Lung (tissue), 11 donors: ENCODE measurements at regions not wholly inside any gene's neighbourhood (a gene's known extent, or its start where the extent isn't known, plus 50 kb on each side); places are given as distances from the start of the nearest gene placed in this dataset.

ENCODE experiments used
- ATAC-seq: fragments of 200-7000 bp; cut with Tn5 transposase; one replicate; pipeline ENCODE4 v1.9.1; 2020; ENCODE audit warnings: moderate number of reproducible peaks; ENCODE audit not compliant: insufficient read depth, low FRiP score
- DNase-seq, 3 donors: peaks; one replicate each; pipeline ENCODE4 v3.0.0-alpha.2; 2013 to 2017
- H3K27ac ChIP-seq, 2 donors: one replicate each; pipeline ENCODE4 v1.5.1; 2013; ENCODE audit warnings: mild to moderate bottlenecking in 2 of 2, moderate library complexity in 2 of 2, control low read depth in 1 of 2, inconsistent platforms in 1 of 2, low read depth in 1 of 2, low read length in 1 of 2
- H3K27me3 ChIP-seq, 3 donors: one replicate each; pipeline ENCODE4 v1.5.1; 2013; ENCODE audit warnings: low read length in 2 of 3; ENCODE audit not compliant: control insufficient read depth in 3 of 3, insufficient read depth in 3 of 3
- H3K36me3 ChIP-seq, 4 donors: one replicate each; pipeline ENCODE4 v1.5.1; 2013; ENCODE audit warnings: low read length in 4 of 4, mild to moderate bottlenecking in 1 of 4, moderate library complexity in 1 of 4; ENCODE audit not compliant: control insufficient read depth in 4 of 4, insufficient read depth in 4 of 4
- H3K4me1 ChIP-seq, 5 donors: one replicate each; pipeline ENCODE4 v1.5.1; 2013; ENCODE audit warnings: low read length in 5 of 5, mild to moderate bottlenecking in 2 of 5, moderate library complexity in 1 of 5; ENCODE audit not compliant: control insufficient read depth in 5 of 5, insufficient read depth in 5 of 5
- H3K4me3 ChIP-seq: one replicate; pipeline ENCODE4 v1.5.1; 2013; ENCODE audit warnings: mild to moderate bottlenecking, control low read depth, moderate library complexity
- H3K9ac ChIP-seq, 2 donors: one replicate each; pipeline ENCODE4 v1.5.1; 2013; ENCODE audit warnings: low read length in 2 of 2, control low read depth in 1 of 2; ENCODE audit not compliant: insufficient read depth in 1 of 2
- H3K9me3 ChIP-seq, 4 donors: one replicate each; pipeline ENCODE4 v1.5.1; 2013; ENCODE audit warnings: low read length in 3 of 4, mild to moderate bottlenecking in 1 of 4, moderate library complexity in 1 of 4; ENCODE audit not compliant: control insufficient read depth in 4 of 4, insufficient read depth in 3 of 4
- WGBS, 2 donors: extraction: QIAGEN DNeasy Blood & Tissue Kit; methylation state at CpG; one replicate each; pipeline ENCODE4 v1.1.7; 2013; 5-methylcytosine and 5-hydroxymethylcytosine counted together
- TF ChIP-seq, protein P1 (sequence below): IDR thresholded peaks from 2 replicates; pipeline ENCODE4 v1.5.1; 2012; ENCODE audit warnings: mild to moderate bottlenecking; ENCODE audit errors: control extremely low read depth, extremely low read depth
- donor health status: control.
- donor health status: control.
- donor health status: Bipolar disorder and iron deficiency.
- donor health status: healthy.
- donor health status: DM: yes; HTN: yes; CAD: no.

DNA sequence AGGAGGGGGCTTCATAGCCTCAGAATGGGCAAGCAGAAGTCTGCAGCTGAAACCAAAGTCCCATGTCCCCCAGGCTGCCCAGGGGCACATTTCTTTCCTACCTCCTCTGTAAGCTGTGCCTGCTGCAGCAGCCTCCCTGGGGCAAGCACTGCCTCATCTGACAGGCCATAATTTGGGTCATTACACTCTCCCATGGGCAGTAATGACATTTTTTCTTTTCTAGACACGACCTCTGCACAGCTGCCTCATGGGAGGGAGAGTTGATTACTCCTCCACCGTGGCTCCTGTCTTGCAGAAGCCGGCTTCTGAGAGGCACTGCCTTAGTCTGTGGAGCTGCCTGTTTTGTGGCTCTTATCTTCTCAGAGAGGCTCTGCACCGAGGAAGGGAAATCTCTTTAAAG, 268.9 kb downstream of the TDRD15 start:
- 16 to 26% methylated on average over 4 of the region's 4 CpGs for WGBS, 2 donors

DNA sequence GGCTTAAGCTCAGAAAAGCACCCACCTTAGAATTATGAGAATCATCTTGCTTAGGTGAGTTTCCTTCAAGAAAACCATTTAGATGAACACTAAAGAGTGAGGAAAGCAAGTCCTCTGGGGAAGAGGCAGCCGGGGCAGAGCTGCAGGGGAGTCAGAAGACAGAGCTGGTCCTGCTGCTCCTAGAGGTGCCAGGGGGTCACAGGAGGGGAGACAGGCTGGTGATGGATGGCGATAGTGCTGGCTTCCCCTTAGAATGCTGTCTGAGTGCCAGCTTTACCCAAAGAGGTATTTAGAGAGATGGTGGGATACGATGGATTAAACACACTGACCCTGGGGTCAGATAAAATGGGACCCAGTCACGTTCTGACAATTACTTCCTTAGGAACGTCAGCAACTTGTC, 269.4 kb downstream of the TDRD15 start:
- H3K4me3 ChIP-seq: no peak overlapping the region
- H3K9me3 ChIP-seq: peaks cover 0 to 5% (median 0%) of the 10 kb centered on the region in 4 donors
- DNase-seq (no peak), ATAC-seq (no peak)
- H3K4me1 ChIP-seq: no peaks in the 10 kb centered on the region
- TF ChIP-seq, protein P1, sequence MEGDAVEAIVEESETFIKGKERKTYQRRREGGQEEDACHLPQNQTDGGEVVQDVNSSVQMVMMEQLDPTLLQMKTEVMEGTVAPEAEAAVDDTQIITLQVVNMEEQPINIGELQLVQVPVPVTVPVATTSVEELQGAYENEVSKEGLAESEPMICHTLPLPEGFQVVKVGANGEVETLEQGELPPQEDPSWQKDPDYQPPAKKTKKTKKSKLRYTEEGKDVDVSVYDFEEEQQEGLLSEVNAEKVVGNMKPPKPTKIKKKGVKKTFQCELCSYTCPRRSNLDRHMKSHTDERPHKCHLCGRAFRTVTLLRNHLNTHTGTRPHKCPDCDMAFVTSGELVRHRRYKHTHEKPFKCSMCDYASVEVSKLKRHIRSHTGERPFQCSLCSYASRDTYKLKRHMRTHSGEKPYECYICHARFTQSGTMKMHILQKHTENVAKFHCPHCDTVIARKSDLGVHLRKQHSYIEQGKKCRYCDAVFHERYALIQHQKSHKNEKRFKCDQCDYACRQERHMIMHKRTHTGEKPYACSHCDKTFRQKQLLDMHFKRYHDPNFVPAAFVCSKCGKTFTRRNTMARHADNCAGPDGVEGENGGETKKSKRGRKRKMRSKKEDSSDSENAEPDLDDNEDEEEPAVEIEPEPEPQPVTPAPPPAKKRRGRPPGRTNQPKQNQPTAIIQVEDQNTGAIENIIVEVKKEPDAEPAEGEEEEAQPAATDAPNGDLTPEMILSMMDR: no peak
- no peaks in the 10 kb centered on the region for H3K36me3 ChIP-seq
- 12 to 28% methylated on average over 5 of the region's 5 CpGs for WGBS, 2 donors
- H3K9ac ChIP-seq: no peak overlapping the region
- H3K27ac ChIP-seq: no peak overlapping the region
- H3K27me3 ChIP-seq: no peaks in the 10 kb centered on the region

More for the DNA sequence above, 268.9 kb downstream of the TDRD15 start:
- DNase-seq (no peak), ATAC-seq (no peak)
- Histone ChIP-seq H3K9ac (no peak overlapping the region), H3K4me1 (no peaks in the 10 kb centered on the region), H3K4me3 (no peak overlapping the region), H3K27ac (no peak overlapping the region), H3K27me3 (no peaks in the 10 kb centered on the region), H3K36me3 (no peaks in the 10 kb centered on the region), H3K9me3 (peaks cover 0 to 5% (median 0%) of the 10 kb centered on the region in 4 donors)
- TF ChIP-seq, protein P1: no peak

DNA sequence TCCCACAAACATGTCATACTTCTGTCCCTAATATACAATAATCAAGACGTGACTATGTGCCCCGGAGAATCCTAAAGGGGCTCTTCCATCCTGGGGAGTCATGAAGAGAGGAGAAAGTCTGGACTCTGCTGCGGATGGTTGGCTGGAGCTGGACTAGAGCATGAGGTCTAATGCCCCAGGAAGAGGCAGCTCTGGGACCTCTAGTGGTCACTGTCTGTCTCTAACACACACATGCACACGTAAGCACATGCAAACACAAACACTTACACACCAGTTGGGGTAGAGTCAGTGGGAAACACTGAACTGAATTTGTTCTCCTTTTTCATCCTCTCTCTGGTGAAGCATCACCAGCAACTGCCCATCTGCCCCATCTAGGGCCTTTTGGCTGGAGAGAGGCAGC, 271.6 kb downstream of the TDRD15 start:
- Histone ChIP-seq H3K4me3 (no peak overlapping the region), H3K36me3 (no peaks in the 10 kb centered on the region), H3K27ac (no peak overlapping the region), H3K4me1 (no peaks in the 10 kb centered on the region), H3K27me3 (no peaks in the 10 kb centered on the region), H3K9me3 (no peaks in the 10 kb centered on the region), H3K9ac (no peak overlapping the region)
- peak in 2 of 3 donors; percentile 16 to 31 for DNase-seq
- ATAC-seq: no peak
- WGBS, 2 donors: 84 to 86% methylated on average over 4 of the region's 4 CpGs
- TF ChIP-seq, protein P1: no peak

DNA sequence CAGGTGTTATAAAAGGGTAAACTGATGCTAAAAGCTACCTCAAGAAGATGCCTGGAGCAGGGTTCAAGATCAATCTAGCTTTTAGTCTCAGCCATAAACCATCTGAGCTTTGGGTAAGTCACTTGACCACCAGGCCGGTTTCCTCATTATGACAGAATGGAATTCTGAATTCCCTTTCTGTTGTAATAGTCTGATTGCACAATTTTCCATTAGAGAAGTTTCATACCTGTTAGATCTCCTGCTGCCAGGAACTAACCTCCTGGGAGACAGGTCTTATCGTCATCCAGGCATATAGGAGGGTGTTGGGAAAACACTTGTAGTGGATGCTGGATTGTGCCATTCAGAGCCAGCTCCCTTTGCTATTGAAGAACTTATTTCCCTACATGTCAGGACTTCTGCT, 272.5 kb downstream of the TDRD15 start:
- TF ChIP-seq, protein P1: no peak
- 61 to 75% methylated on average over 2 of the region's 2 CpGs for WGBS, 2 donors
- H3K4me3 ChIP-seq: no peak overlapping the region
- no peaks in the 10 kb centered on the region for H3K9me3 ChIP-seq
- no peaks in the 10 kb centered on the region for H3K27me3 ChIP-seq
- no peak overlapping the region for H3K27ac ChIP-seq
- H3K9ac ChIP-seq: no peak overlapping the region
- H3K36me3 ChIP-seq: no peaks in the 10 kb centered on the region
- DNase-seq (no peak), ATAC-seq (no peak)
- no peaks in the 10 kb centered on the region for H3K4me1 ChIP-seq
